CD14-positive monocyte (primary cell): ENCODE measurements at regions not wholly inside any gene's neighbourhood (a gene's known extent, or its start where the extent isn't known, plus 50 kb on each side); places are given as distances from the start of the nearest gene placed in this dataset.

Experiments used
- DNase-seq, 3 donors: peaks; one replicate each; pipeline ENCODE4 v3.0.0-alpha.2; 2011 to 2022
- H2AFZ ChIP-seq: 2 replicates; pipeline ENCODE4 v1.6.0; 2012; ENCODE audit warnings: mild to moderate bottlenecking, low read depth, low read length, inconsistent platforms; ENCODE audit not compliant: insufficient read depth, poor library complexity, severe bottlenecking
- H3K27ac ChIP-seq, 2 donors: 1 replicate in 1 of 2; 2 replicates in 1 of 2; pipeline ENCODE4 v1.5.1; 2012 to 2013; ENCODE audit warnings: low read length in 2 of 2, control low read depth in 1 of 2, inconsistent platforms in 1 of 2, low read depth in 1 of 2, mild to moderate bottlenecking in 1 of 2
- H3K27me3 ChIP-seq, 2 donors: one replicate each; pipeline versions ENCODE4 v1.6.0 to v1.6.1; 2011 to 2013; ENCODE audit warnings: low read length in 2 of 2; ENCODE audit not compliant: control insufficient read depth in 2 of 2, insufficient read depth in 2 of 2
- H3K36me3 ChIP-seq, 2 donors: replicated peaks in 1 of 2; 1 replicate in 1 of 2; 2 replicates in 1 of 2; pipeline versions ENCODE4 v1.5.1 to v1.6.1; 2012 to 2013; ENCODE audit warnings: low read length in 2 of 2, control low read depth in 1 of 2, inconsistent platforms in 1 of 2, mild to moderate bottlenecking in 1 of 2; ENCODE audit not compliant: insufficient read depth in 2 of 2, control insufficient read depth in 1 of 2
- H3K4me1 ChIP-seq, 2 donors: 1 replicate in 1 of 2; 2 replicates in 1 of 2; pipeline versions ENCODE4 v1.5.1 to v1.6.1; 2012 to 2013; ENCODE audit warnings: low read length in 2 of 2, control low read depth in 1 of 2, inconsistent platforms in 1 of 2, mild to moderate bottlenecking in 1 of 2, moderate library complexity in 1 of 2; ENCODE audit not compliant: insufficient read depth in 2 of 2, control insufficient read depth in 1 of 2
- H3K4me2 ChIP-seq: replicated peaks from 2 replicates; pipeline ENCODE3; 2012; ENCODE audit warnings: low read length, moderate library complexity, mild to moderate bottlenecking; ENCODE audit not compliant: poor library complexity, severe bottlenecking; ENCODE audit errors: extremely low read depth
- H3K4me3 ChIP-seq, 3 experiments: fragments of 200-600 bp in 1 of 3; sonication (generic) in 1 of 3; replicated peaks in 1 of 3; 1 replicate in 2 of 3; 2 replicates in 1 of 3; pipeline ENCODE4 v1.5.1; 2011 to 2013; ENCODE audit warnings: low read length in 3 of 3, mild to moderate bottlenecking in 3 of 3, control low read depth in 2 of 3, low read depth in 2 of 3, inconsistent platforms in 1 of 3, moderate library complexity in 1 of 3
- H3K79me2 ChIP-seq: 2 replicates; pipeline ENCODE4 v1.6.0; 2012; ENCODE audit warnings: mild to moderate bottlenecking, control low read depth, inconsistent platforms, low read length, moderate library complexity; ENCODE audit not compliant: insufficient read depth
- H3K9ac ChIP-seq: 2 replicates; pipeline ENCODE4 v1.6.0; 2017; ENCODE audit warnings: low read length, mild to moderate bottlenecking; ENCODE audit not compliant: insufficient read depth, poor library complexity, severe bottlenecking
- H3K9me3 ChIP-seq, 2 donors: replicated peaks in 1 of 2; 1 replicate in 1 of 2; 2 replicates in 1 of 2; pipeline versions ENCODE4 v1.5.1 to v1.6.1; 2012 to 2013; ENCODE audit warnings: low read length in 2 of 2, control low read depth in 1 of 2; ENCODE audit not compliant: control insufficient read depth in 1 of 2, insufficient read depth in 1 of 2
- H4K20me1 ChIP-seq: 2 replicates; pipeline ENCODE4 v1.6.0; 2012; ENCODE audit warnings: mild to moderate bottlenecking, low read length, control low read depth, moderate library complexity; ENCODE audit not compliant: insufficient read depth
- H3K27ac Mint-ChIP-seq, 7 donors: one replicate each; pipeline ENCODE4 v1.8.0; 2020; ENCODE audit warnings: mild to moderate bottlenecking in 7 of 7, mixed read lengths in 7 of 7, moderate library complexity in 6 of 7, inconsistent platforms in 2 of 7
- H3K27me3 Mint-ChIP-seq, 3 donors: one replicate each; pipeline ENCODE4 v1.8.0; 2021 to 2022; ENCODE audit warnings: low read depth in 3 of 3, mild to moderate bottlenecking in 3 of 3, mixed read lengths in 3 of 3, moderate library complexity in 3 of 3, inconsistent platforms in 1 of 3
- H3K36me3 Mint-ChIP-seq, 2 donors: one replicate each; pipeline ENCODE4 v1.8.0; 2020; ENCODE audit warnings: mixed read lengths in 2 of 2, inconsistent platforms in 1 of 2, mild to moderate bottlenecking in 1 of 2
- H3K4me1 Mint-ChIP-seq: one replicate; pipeline ENCODE4 v1.8.0; 2020; ENCODE audit warnings: mild to moderate bottlenecking, mixed read lengths
- H3K4me3 Mint-ChIP-seq, 2 donors: one replicate each; pipeline ENCODE4 v1.8.0; 2020; ENCODE audit warnings: mild to moderate bottlenecking in 2 of 2, mixed read lengths in 2 of 2, moderate library complexity in 1 of 2
- H3K9me3 Mint-ChIP-seq, 7 donors: one replicate each; pipeline ENCODE4 v1.8.0; 2020 to 2022; ENCODE audit warnings: mixed read lengths in 7 of 7, mild to moderate bottlenecking in 6 of 7, moderate library complexity in 6 of 7, inconsistent platforms in 2 of 7
- WGBS: methylation state at CpG from one replicate; pipeline ENCODE4 v1.1.5; 2013; ENCODE audit warnings: missing lambda C conversion rate; ENCODE audit not compliant: insufficient coverage; 5-methylcytosine and 5-hydroxymethylcytosine counted together
- intact Hi-C, 2 donors: fragments of 100-400 bp; cut with micrococcal nuclease; formaldehyde crosslinking; loops; one replicate each; pipeline versions ENCODE4 v1.15.0 to v1.15.1; 2023
- TF ChIP-seq, protein P1 (sequence below): fragments of 200-600 bp; IDR thresholded peaks from one replicate; pipeline ENCODE4 v1.8.0; 2022; ENCODE audit warnings: antibody characterized with exemption, mild to moderate bottlenecking

DNA sequence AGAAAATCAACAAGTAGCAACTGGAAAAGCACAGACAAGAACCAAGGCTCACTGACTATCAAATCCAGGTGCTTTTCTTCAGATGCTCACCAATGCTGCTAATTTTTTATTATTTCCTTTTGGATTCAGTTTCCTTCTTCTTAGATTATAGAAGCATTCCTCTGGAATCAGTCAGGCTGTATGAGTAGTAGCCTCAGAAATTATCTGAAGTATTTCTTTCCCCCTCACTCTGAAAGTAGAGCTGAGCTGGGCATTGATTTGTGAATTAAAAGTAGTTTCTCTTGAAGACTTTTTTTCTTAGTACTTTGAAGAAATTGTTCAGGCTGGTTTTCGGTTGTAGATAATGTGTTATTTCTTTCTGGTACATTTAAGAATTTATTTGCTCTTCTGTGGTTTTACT lies 273.7 kb downstream of the NOL4 start:
- intact Hi-C loops: no loop called here
- H3K9ac ChIP-seq: no peak overlapping the region
- Mint-ChIP-seq H3K4me3 (no peak overlapping the region), H3K27me3 (no peaks in the 10 kb centered on the region), H3K9me3 (peaks cover 0 to 8% (median 0%) of the 10 kb centered on the region in 7 donors), H3K4me1 (no peaks in the 10 kb centered on the region), H3K27ac (no peak overlapping the region), H3K36me3 (no peaks in the 10 kb centered on the region)
- TF ChIP-seq, protein P1, sequence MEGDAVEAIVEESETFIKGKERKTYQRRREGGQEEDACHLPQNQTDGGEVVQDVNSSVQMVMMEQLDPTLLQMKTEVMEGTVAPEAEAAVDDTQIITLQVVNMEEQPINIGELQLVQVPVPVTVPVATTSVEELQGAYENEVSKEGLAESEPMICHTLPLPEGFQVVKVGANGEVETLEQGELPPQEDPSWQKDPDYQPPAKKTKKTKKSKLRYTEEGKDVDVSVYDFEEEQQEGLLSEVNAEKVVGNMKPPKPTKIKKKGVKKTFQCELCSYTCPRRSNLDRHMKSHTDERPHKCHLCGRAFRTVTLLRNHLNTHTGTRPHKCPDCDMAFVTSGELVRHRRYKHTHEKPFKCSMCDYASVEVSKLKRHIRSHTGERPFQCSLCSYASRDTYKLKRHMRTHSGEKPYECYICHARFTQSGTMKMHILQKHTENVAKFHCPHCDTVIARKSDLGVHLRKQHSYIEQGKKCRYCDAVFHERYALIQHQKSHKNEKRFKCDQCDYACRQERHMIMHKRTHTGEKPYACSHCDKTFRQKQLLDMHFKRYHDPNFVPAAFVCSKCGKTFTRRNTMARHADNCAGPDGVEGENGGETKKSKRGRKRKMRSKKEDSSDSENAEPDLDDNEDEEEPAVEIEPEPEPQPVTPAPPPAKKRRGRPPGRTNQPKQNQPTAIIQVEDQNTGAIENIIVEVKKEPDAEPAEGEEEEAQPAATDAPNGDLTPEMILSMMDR: no peak
- H3K79me2 ChIP-seq: no peaks in the 10 kb centered on the region
- H3K36me3 ChIP-seq: no peaks in the 10 kb centered on the region
- DNase-seq: no peak
- no peaks in the 10 kb centered on the region for H3K9me3 ChIP-seq
- no peaks in the 10 kb centered on the region for H4K20me1 ChIP-seq
- H3K4me2 ChIP-seq: no peak overlapping the region
- no CpG with 5 or more reads among the region's 1 CpG for WGBS
- no peak overlapping the region for H3K27ac ChIP-seq
- no peaks in the 10 kb centered on the region for H3K4me1 ChIP-seq
- H3K27me3 ChIP-seq: no peaks in the 10 kb centered on the region
- no peak overlapping the region for H2AFZ ChIP-seq
- no peak overlapping the region for H3K4me3 ChIP-seq

GRCh38 chr18:33946336-33946735 lies 278.4 kb downstream of the NOL4 start:
- Mint-ChIP-seq H3K27ac (no peak overlapping the region), H3K9me3 (peaks cover 0 to 3% (median 0%) of the 10 kb centered on the region in 7 donors), H3K4me1 (no peaks in the 10 kb centered on the region), H3K27me3 (no peaks in the 10 kb centered on the region), H3K4me3 (no peak overlapping the region), H3K36me3 (no peaks in the 10 kb centered on the region)
- Histone ChIP-seq H3K4me3 (no peak overlapping the region), H3K79me2 (no peaks in the 10 kb centered on the region), H2AFZ (no peak overlapping the region), H3K27ac (no peak overlapping the region), H3K27me3 (no peaks in the 10 kb centered on the region), H3K4me2 (no peak overlapping the region), H3K4me1 (no peaks in the 10 kb centered on the region), H3K9ac (no peak overlapping the region), H4K20me1 (no peaks in the 10 kb centered on the region), H3K9me3 (no peaks in the 10 kb centered on the region), H3K36me3 (no peaks in the 10 kb centered on the region)
- TF ChIP-seq, protein P1: no peak
- intact Hi-C loops: no loop called here
- no CpG with 5 or more reads among the region's 1 CpG for WGBS
- no peak for DNase-seq
